Suprapubic skin (tissue), 3 donors: ENCODE measurements at regions not wholly inside any gene's neighbourhood (a gene's known extent, or its start where the extent isn't known, plus 50 kb on each side); places are given as distances from the start of the nearest gene placed in this dataset.

Experiments
- POLR2A ChIP-seq, 2 donors: fragments of 450-650 bp; IDR thresholded peaks; one replicate each; pipeline ENCODE4 v1.6.1; 2017; ENCODE audit warnings: antibody characterized with exemption in 2 of 2, mild to moderate bottlenecking in 2 of 2, moderate library complexity in 2 of 2
- TF ChIP-seq, protein P1 (sequence below), 2 donors: fragments of 200-600 bp in 1 of 2; fragments of 450-650 bp in 1 of 2; sonication (generic) in 1 of 2; IDR thresholded peaks; one replicate each; pipeline ENCODE4 v1.5.1; 2016 to 2019; ENCODE audit warnings: antibody characterized with exemption in 2 of 2, mild to moderate bottlenecking in 1 of 2, moderate library complexity in 1 of 2

- TF ChIP-seq, protein P1, sequence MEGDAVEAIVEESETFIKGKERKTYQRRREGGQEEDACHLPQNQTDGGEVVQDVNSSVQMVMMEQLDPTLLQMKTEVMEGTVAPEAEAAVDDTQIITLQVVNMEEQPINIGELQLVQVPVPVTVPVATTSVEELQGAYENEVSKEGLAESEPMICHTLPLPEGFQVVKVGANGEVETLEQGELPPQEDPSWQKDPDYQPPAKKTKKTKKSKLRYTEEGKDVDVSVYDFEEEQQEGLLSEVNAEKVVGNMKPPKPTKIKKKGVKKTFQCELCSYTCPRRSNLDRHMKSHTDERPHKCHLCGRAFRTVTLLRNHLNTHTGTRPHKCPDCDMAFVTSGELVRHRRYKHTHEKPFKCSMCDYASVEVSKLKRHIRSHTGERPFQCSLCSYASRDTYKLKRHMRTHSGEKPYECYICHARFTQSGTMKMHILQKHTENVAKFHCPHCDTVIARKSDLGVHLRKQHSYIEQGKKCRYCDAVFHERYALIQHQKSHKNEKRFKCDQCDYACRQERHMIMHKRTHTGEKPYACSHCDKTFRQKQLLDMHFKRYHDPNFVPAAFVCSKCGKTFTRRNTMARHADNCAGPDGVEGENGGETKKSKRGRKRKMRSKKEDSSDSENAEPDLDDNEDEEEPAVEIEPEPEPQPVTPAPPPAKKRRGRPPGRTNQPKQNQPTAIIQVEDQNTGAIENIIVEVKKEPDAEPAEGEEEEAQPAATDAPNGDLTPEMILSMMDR (IDR thresholded peaks at IDR 0.05) = no peak
- TF ChIP-seq POLR2A (IDR thresholded peaks at IDR 0.05) = no peak
Observed at GRCh38 chr12:61531195-61531594, 729.0 kb upstream of the USP15 start.
